WERI-Rb-1 (cell line): ENCODE measurements at regions not wholly inside any gene's neighbourhood (a gene's known extent, or its start where the extent isn't known, plus 50 kb on each side); places are given as distances from the start of the nearest gene placed in this dataset.

Experiments
- DNase-seq: peaks from one replicate; pipeline ENCODE4 v3.0.0-alpha.2; 2020
- H3K27ac ChIP-seq: fragments of 250-450 bp; sonication (Bioruptor Pico); 2 replicates; pipeline ENCODE4 v1.5.1; 2020; ENCODE audit warnings: mild to moderate bottlenecking, moderate library complexity
- H3K27me3 ChIP-seq: fragments of 250-450 bp; sonication (Bioruptor Pico); 2 replicates; pipeline ENCODE4 v1.5.1; 2021; ENCODE audit warnings: mild to moderate bottlenecking, low read depth, moderate library complexity; ENCODE audit not compliant: insufficient read depth, severe bottlenecking
- H3K36me3 ChIP-seq: fragments of 250-450 bp; sonication (Bioruptor Pico); 2 replicates; pipeline ENCODE4 v1.5.1; 2020; ENCODE audit warnings: mild to moderate bottlenecking, moderate library complexity
- H3K4me3 ChIP-seq: 2 replicates; pipeline ENCODE4 v1.5.1; 2011; ENCODE audit warnings: low read depth, mild to moderate bottlenecking, control low read depth, low read length
- H3K9me3 ChIP-seq: fragments of 250-450 bp; sonication (Bioruptor Pico); 2 replicates; pipeline ENCODE4 v1.5.1; 2021; ENCODE audit warnings: mild to moderate bottlenecking, moderate library complexity; ENCODE audit not compliant: severe bottlenecking
- TF ChIP-seq, protein P1 (sequence below): IDR thresholded peaks from 2 replicates; pipeline ENCODE4 v1.5.1; 2011; ENCODE audit warnings: low read depth, mild to moderate bottlenecking, control low read depth, inconsistent platforms, low read length

DNA sequence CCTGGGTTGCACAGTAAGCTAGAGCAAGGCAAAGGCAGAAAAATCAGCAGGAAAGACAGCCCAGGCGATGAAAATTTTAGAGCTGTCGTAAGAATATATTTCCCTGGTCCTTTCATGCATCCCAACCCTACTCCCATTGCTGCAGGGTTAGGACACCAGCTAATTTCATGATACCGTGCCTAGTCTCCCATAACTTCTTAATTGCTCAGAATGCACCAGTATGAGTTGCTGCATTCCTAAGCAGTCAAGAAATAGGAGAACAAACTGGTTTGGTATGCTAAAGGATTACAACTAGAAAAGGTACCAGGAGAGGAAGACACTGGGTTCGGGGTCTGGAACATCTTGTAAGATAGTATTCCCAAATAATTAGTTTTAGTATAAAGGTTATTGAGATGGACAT, 269.4 kb upstream of the NRXN1 start:
- no peak for DNase-seq
- no peak overlapping the region for H3K4me3 ChIP-seq
- H3K27me3 ChIP-seq, result no peaks in the 10 kb centered on the region
- H3K9me3 ChIP-seq, result no peaks in the 10 kb centered on the region
- H3K27ac ChIP-seq, result no peak overlapping the region
- TF ChIP-seq, protein P1, sequence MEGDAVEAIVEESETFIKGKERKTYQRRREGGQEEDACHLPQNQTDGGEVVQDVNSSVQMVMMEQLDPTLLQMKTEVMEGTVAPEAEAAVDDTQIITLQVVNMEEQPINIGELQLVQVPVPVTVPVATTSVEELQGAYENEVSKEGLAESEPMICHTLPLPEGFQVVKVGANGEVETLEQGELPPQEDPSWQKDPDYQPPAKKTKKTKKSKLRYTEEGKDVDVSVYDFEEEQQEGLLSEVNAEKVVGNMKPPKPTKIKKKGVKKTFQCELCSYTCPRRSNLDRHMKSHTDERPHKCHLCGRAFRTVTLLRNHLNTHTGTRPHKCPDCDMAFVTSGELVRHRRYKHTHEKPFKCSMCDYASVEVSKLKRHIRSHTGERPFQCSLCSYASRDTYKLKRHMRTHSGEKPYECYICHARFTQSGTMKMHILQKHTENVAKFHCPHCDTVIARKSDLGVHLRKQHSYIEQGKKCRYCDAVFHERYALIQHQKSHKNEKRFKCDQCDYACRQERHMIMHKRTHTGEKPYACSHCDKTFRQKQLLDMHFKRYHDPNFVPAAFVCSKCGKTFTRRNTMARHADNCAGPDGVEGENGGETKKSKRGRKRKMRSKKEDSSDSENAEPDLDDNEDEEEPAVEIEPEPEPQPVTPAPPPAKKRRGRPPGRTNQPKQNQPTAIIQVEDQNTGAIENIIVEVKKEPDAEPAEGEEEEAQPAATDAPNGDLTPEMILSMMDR, result no peak
- no peaks in the 10 kb centered on the region for H3K36me3 ChIP-seq

DNA sequence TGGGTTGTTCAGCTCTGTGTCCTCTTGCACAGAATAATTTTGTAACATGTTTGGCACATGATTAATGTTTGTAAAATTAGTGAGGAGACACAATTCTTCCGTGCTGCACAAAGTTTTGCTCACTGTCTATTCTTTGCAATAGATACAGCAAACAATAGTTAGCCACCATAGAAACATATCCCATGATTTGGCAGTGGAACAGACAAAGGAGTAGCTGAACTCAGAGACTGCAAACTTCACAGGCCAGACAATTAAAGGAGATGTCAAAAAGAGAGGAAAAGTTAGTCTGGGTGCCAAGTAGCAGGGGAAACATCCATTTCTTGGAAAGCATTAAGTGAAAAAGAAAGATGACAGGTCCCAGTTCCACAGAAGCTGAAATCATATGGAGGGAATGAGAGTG, 267.4 kb upstream of the NRXN1 start:
- H3K4me3 ChIP-seq, result no peak overlapping the region
- no peaks in the 10 kb centered on the region for H3K9me3 ChIP-seq
- DNase-seq, result no peak
- H3K27me3 ChIP-seq, result no peaks in the 10 kb centered on the region
- no peak overlapping the region for H3K27ac ChIP-seq
- H3K36me3 ChIP-seq, result no peaks in the 10 kb centered on the region
- TF ChIP-seq, protein P1, result no peak

DNA sequence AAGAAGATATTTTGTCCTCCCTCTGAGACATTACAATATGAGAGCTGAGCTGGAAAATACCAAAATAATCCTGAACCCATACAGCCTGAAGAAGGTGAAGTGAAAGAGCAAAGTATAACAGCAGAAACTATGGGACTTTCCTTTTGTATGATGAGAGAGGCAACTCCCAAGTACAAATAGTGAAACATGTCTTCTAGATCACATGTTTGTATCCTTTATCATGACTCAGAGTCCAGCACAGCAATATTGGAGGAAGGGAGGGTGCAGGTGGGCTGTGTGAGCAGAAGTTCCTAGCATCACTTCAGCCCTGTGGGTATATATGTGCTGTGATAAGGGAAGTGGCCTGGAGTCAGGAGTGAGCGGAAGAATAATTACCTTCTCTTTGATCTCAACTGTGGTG, 265.6 kb upstream of the NRXN1 start:
- no peaks in the 10 kb centered on the region for H3K27me3 ChIP-seq
- TF ChIP-seq, protein P1, result no peak
- H3K27ac ChIP-seq, result no peak overlapping the region
- no peaks in the 10 kb centered on the region for H3K9me3 ChIP-seq
- DNase-seq, result no peak
- no peaks in the 10 kb centered on the region for H3K36me3 ChIP-seq
- no peak overlapping the region for H3K4me3 ChIP-seq

DNA sequence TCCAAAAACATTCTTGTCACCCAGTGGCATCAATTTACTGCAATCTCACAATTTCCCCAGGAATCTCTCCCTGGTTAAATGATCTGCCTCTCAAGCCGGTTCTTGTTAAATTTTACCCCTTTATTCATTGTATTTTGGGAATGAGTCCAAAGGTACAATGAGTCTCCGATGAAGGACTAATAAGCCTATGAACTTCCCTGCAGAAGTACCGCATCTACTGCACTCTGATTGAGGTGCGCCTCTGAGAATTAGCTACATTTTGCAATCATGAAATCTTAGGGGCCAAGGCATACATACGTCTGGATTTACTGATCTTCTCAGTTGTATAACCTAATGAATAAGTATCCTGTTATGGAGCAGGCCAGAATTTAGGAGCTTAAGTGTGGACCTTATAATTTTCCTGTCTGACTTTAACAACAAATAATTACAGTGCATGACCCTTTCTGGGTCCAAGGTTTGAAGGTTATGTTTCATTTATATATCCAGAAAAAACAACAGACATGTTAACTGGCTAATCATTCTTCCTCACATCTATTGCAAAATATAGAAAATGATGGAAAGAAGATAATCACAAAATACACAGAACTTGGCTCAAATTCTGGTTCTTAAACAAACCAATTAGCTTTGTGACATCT, 261.8 kb upstream of the NRXN1 start:
- Histone ChIP-seq H3K27me3 (no peaks in the 10 kb centered on the region), H3K36me3 (no peaks in the 10 kb centered on the region), H3K4me3 (no peak overlapping the region), H3K27ac (no peak overlapping the region), H3K9me3 (no peaks in the 10 kb centered on the region)
- DNase-seq, result no peak
- TF ChIP-seq, protein P1, result no peak

DNA sequence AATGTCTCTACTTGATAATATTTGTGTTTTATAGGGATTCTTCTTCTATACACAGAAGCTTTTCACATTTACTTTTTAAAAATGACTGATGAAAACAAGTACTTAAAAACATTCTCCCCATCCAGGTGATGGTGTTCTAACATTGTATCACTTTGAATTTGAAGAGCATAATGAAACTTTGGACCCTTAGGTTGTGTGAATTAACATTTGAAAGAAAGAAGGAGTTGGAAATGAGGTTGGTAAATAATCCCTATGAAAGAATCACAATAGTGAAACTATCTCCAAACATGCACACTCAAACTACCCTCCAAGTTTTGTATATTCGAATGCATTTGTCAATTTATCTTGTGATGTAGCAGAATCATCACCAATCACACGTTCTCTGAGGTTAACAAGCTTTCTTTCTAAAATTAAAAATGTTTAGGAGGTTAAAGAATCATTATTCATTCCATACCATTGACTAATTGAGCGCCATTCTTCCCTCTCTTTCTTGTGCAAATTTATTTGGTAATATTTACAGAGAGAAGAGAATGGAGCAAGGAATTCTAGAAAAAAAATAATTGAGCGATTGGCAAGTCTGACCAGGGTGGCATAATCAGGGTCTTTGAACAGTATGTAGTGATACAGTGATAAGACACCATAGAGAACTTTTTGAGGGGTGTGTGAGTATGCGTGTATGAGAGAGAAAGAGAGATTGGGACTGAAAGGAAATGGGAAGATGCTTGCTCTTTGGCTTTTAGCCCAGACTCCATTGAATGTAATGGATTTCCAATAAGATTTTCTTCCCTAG, 260.0 kb upstream of the NRXN1 start:
- Histone ChIP-seq H3K4me3 (no peak overlapping the region), H3K9me3 (no peaks in the 10 kb centered on the region), H3K27ac (no peak overlapping the region), H3K36me3 (no peaks in the 10 kb centered on the region), H3K27me3 (no peaks in the 10 kb centered on the region)
- no peak for DNase-seq
- TF ChIP-seq, protein P1, result no peak

DNA sequence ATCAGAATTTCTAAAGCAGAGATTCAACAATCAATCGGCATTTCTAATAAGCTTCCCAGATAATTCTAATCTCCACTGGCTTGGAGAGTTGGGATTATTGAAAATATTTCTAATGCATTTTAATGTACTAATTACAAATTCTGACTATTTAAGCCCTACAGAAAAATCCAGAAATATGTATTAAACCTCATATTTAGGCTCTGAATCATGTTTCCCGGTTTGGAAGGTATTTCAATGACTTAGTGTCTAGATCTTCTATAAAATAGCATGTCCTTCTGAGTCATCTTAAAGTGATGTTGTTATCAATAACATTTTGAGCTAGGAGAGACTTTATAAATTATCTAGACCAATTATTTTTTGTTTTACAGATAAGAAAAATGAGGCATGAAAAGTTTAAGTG, 258.8 kb upstream of the NRXN1 start:
- H3K27me3 ChIP-seq, result no peaks in the 10 kb centered on the region
- H3K27ac ChIP-seq, result no peak overlapping the region
- no peak overlapping the region for H3K4me3 ChIP-seq
- DNase-seq, result no peak
- no peaks in the 10 kb centered on the region for H3K36me3 ChIP-seq
- TF ChIP-seq, protein P1, result no peak
- no peaks in the 10 kb centered on the region for H3K9me3 ChIP-seq
